ENCODE measurements at regions not wholly inside any gene's neighbourhood (a gene's known extent, or its start where the extent isn't known, plus 50 kb on each side); places are given as distances from the start of the nearest gene placed in this dataset.

GRCh38 chr9:129487658-129488483 is 133.0 kb downstream of the C9orf50 start:
- TF ChIP-seq EP300 (IDR thresholded peaks at IDR 0.05) (no peak), CTCF (IDR thresholded peaks at IDR 0.05) (no peak), POLR2A (IDR thresholded peaks at IDR 0.05) (no peak)
